NB4 (cell line): ENCODE measurements at regions not wholly inside any gene's neighbourhood (a gene's known extent, or its start where the extent isn't known, plus 50 kb on each side); places are given as distances from the start of the nearest gene placed in this dataset.

Source experiments
- MAX ChIP-seq: IDR thresholded peaks from 2 replicates; pipeline ENCODE4 v1.6.1; 2011; ENCODE audit warnings: low read depth, low read length
- POLR2A ChIP-seq: IDR thresholded peaks from 2 replicates; pipeline ENCODE4 v1.6.1; 2011; ENCODE audit warnings: mild to moderate bottlenecking; ENCODE audit not compliant: insufficient read length; ENCODE audit errors: extremely low read depth
- TF ChIP-seq, protein P1 (sequence below): IDR thresholded peaks from one replicate; pipeline ENCODE4 v1.5.1; 2012; ENCODE audit warnings: low read depth, low read length

DNA sequence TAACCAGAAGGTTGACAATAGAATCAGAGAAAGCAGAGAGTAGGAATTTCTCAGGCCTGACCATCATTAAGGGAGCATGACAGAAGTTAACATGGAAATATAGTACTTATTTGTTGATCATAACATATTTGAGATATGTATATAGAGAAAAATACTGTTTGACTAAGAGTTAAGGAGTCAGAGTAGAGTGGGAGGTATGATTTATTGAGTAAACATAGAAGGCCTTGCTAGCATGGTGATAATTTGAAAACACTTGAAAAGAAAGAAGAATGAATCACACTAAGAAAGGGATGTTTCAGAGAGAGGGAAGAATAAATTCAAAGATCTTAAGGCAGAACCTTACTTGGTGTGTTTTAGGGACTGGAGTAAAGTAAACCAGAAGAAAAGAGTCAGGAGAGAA lies 437.2 kb upstream of the TECRL start:
- TF ChIP-seq, protein P1, sequence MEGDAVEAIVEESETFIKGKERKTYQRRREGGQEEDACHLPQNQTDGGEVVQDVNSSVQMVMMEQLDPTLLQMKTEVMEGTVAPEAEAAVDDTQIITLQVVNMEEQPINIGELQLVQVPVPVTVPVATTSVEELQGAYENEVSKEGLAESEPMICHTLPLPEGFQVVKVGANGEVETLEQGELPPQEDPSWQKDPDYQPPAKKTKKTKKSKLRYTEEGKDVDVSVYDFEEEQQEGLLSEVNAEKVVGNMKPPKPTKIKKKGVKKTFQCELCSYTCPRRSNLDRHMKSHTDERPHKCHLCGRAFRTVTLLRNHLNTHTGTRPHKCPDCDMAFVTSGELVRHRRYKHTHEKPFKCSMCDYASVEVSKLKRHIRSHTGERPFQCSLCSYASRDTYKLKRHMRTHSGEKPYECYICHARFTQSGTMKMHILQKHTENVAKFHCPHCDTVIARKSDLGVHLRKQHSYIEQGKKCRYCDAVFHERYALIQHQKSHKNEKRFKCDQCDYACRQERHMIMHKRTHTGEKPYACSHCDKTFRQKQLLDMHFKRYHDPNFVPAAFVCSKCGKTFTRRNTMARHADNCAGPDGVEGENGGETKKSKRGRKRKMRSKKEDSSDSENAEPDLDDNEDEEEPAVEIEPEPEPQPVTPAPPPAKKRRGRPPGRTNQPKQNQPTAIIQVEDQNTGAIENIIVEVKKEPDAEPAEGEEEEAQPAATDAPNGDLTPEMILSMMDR: no peak
- TF ChIP-seq POLR2A: no peak
- no peak for TF ChIP-seq MAX
